Erythroblast (primary cell): ENCODE measurements at regions not wholly inside any gene's neighbourhood (a gene's known extent, or its start where the extent isn't known, plus 50 kb on each side); places are given as distances from the start of the nearest gene placed in this dataset.

ENCODE experiments used
- GATA1 ChIP-seq: IDR thresholded peaks from 2 replicates; pipeline ENCODE4 v1.6.1; 2011; ENCODE audit warnings: low read depth, mild to moderate bottlenecking, control low read depth, low read length, moderate library complexity
- POLR2A ChIP-seq: IDR thresholded peaks from 2 replicates; pipeline ENCODE4 v1.6.1; 2011; ENCODE audit warnings: mild to moderate bottlenecking, low read length

GRCh38 chr13:99636306-99636705 is 135.0 kb downstream of the TM9SF2 start:
- no peak for TF ChIP-seq POLR2A
- no peak for TF ChIP-seq GATA1
